Motor neuron (in vitro differentiated cells): ENCODE measurements at regions not wholly inside any gene's neighbourhood (a gene's known extent, or its start where the extent isn't known, plus 50 kb on each side); places are given as distances from the start of the nearest gene placed in this dataset.
A peak's percentile ranks its signal among the peaks of the same experiment; 100 is the strongest.
"Not testable (repeated sequence)": the region's sequence is repeated elsewhere in the genome, so short reads cannot be mapped to it uniquely, and the experiment has no call there.

Source experiments
- ATAC-seq, 8 experiments: fragments of 200-7000 bp; cut with Tn5 transposase; replicated peaks in 6 of 8; 2 replicates each; pipeline ENCODE4 v1.8.0; 2021; ENCODE audit warnings: mild to moderate bottlenecking in 8 of 8, moderate library complexity in 8 of 8
- H3K27ac ChIP-seq, 2 donors: fragments of 250-450 bp; sonication (Bioruptor Pico); 2 replicates each; pipeline ENCODE4 v1.9.0; 2021; ENCODE audit warnings: antibody characterized with exemption in 2 of 2, mild to moderate bottlenecking in 2 of 2, moderate library complexity in 1 of 2
- H3K4me1 ChIP-seq, 2 donors: fragments of 250-450 bp; sonication (Bioruptor Pico); replicated peaks in 1 of 2; 2 replicates each; pipeline ENCODE4 v1.6.1; 2021; ENCODE audit warnings: antibody characterized with exemption in 2 of 2, mild to moderate bottlenecking in 2 of 2, moderate library complexity in 1 of 2
- H3K4me3 ChIP-seq, 5 donors: fragments of 250-450 bp; sonication (Bioruptor Pico); 2 replicates each; pipeline ENCODE4 v1.9.0; 2021; ENCODE audit warnings: antibody characterized with exemption in 5 of 5, mild to moderate bottlenecking in 5 of 5, moderate library complexity in 4 of 5
- WGBS, 10 experiments: fragments of 450-650 bp; shearing (Covaris generic); methylation state at CpG; one replicate each; pipeline ENCODE4 v1.0.0; 2022; 5-methylcytosine and 5-hydroxymethylcytosine counted together
- in situ Hi-C, 9 experiments: fragments of 400-800 bp; cut with MboI; loops; one replicate each; pipeline ENCODE4 v1.15.0; 2021; ENCODE audit warnings: low sequenced_read_pairs in 9 of 9, low pct_unique_long_range_greater_than_20kb in 2 of 9; ENCODE audit not compliant: unreplicated experiment in 9 of 9

DNA sequence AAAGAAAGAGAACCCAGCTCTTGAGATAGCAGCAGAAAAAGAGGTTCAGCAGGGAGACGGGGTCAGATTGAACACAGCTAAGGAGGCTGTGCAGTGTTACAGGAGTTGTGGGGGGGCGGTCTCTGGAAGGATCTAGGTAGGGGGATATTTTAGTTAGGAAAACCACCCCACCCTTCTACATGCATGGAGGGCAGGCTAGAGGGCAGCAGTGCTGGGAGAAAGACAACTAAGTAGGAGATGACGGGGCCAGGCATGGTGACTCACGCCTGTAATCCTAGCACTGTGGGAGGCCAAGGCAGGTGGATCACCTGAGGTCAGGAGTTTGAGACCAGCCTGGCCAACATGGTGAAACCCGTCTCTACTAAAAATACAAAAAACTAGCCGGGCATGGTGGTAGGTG, 80.7 kb upstream of the KCNMA1 start:
- in situ Hi-C loops, H3K27ac ChIP-seq, H3K4me3 ChIP-seq, ATAC-seq: not testable (repeated sequence)
- H3K4me1 ChIP-seq, result peaks cover 42 to 43% of the 10 kb centered on the region in 2 donors
- 40 to 100% (median 75%) methylated on average over 1 to 3 of the region's 6 CpGs; no CpG with 5 or more reads in 3 of the 10 experiments for WGBS, 10 experiments

DNA sequence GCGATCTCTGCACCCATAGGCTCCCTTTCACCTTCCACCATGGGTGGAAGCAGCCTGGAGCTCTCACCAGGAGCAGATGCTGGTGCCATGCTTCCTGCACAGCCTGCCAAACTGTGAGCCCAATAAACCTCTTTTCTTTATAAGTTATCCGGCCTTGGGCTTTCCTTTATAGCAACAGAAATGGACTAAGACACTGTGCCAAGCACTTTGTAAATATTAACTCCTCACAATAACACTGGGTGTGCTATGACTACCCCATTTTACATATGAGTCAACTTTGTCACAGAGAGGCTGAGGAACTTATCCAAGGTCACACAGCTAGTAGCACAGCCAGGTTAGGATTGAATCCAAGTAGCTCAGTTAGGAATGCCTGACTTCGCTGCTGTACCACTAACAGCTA, 79.7 kb upstream of the KCNMA1 start:
- in situ Hi-C loops, result no loop called here
- 39 to 100% (median 94%) methylated on average over 1 to 3 of the region's 3 CpGs; no CpG with 5 or more reads in 3 of the 10 experiments for WGBS, 10 experiments
- H3K4me3 ChIP-seq, result no peak overlapping the region
- peak in 2 of 8 experiments; percentile 16 to 24 for ATAC-seq
- peak overlapping the region in 1 of 2 donors; percentile 68 for H3K27ac ChIP-seq
- peaks cover 33 to 35% of the 10 kb centered on the region in 2 donors for H3K4me1 ChIP-seq

DNA sequence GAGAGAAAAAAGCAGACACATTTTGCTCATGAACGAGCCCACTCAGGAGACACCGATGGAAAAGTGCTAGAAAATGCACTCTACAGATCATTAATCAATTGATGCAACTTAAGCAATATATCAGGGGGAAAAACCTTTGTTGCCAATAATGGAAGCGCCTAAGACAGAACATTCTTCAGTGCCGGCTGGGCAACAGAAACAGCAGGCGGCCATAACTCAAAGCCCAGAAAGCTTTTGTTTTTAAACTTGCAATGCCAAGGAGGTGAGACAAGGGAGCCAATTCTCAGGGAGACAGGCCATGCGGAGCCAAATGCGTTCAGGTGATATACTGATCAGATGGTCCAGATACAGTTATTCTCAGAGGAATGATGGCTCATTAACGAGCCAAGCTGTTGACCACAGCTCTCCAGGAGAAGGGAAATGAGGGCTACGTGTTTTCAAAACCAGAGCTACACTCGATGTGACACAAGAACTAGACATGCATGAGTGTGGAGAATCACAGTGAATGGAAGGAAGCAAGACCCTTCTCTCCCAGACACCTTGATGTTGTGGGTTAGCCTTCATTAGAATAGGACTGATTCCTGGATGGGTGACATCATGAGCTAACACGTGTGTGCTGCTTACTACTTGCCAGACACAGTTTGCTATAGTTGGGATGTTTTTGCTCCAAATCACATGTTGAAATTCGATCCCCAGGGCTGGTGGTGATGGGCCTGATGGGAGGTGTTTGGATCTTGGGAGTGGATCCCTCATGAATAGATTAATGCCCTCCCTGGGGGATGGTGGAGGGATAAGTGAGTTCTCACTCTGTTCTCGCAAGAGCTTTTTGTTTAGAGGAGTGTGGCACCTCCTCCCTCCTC, 79.1 kb upstream of the KCNMA1 start:
- in situ Hi-C loops, result no loop called here
- peak; percentile 67 to 86 (median 83) for ATAC-seq
- Histone ChIP-seq H3K27ac (peak overlapping the region; percentile 42 to 68), H3K4me3 (no peak overlapping the region), H3K4me1 (peaks cover 30 to 35% of the 10 kb centered on the region in 2 donors)
- WGBS, 10 experiments, result 0 to 90% (median 41%) methylated on average over 1 to 9 of the region's 13 CpGs; no CpG with 5 or more reads in 1 of the 10 experiments

- H3K4me1 ChIP-seq, result peaks cover 21 to 29% of the 10 kb centered on the region in 2 donors
- 60 to 88% methylated on average over 1 of the region's 1 CpG; no CpG with 5 or more reads in 8 of the 10 experiments for WGBS, 10 experiments
- in situ Hi-C loops, result no loop called here
- no peak for ATAC-seq
- no peak overlapping the region for H3K4me3 ChIP-seq
- H3K27ac ChIP-seq, result no peak overlapping the region
Measured at GRCh38 chr10:77715536-77715935, 77.9 kb upstream of the KCNMA1 start.

DNA sequence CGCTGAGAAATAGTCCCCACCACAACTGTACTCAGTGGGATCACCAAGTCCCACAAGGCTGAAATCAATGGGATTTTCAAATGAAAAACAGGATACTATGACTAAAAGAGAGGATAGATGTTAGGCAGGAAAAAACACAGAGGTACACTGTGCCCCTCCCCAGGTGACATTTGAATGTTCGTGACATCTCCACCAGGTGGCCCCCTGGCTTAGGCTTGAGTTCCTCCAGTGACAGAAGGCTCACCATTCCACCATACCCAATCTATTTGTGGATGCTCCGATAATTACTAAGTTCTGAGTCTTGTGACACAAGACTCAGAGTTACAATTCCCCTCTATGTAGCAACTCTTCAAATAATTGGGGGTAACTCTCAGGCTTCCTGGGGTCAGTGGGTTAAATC, 77.5 kb upstream of the KCNMA1 start:
- 73 to 100% (median 93%) methylated on average over 1 to 3 of the region's 3 CpGs; no CpG with 5 or more reads in 3 of the 10 experiments for WGBS, 10 experiments
- H3K27ac ChIP-seq, result no peak overlapping the region
- H3K4me3 ChIP-seq, result no peak overlapping the region
- peaks cover 21 to 29% of the 10 kb centered on the region in 2 donors for H3K4me1 ChIP-seq
- in situ Hi-C loops, result no loop called here
- ATAC-seq, result no peak

- H3K4me1 ChIP-seq, result peaks cover 21 to 27% of the 10 kb centered on the region in 2 donors
- H3K27ac ChIP-seq, result no peak overlapping the region
- in situ Hi-C loops, result no loop called here
- 0 to 100% (median 82%) methylated on average over 1 to 10 of the region's 14 CpGs; no CpG with 5 or more reads in 1 of the 10 experiments for WGBS, 10 experiments
- no peak overlapping the region for H3K4me3 ChIP-seq
- no peak for ATAC-seq
Measured at GRCh38 chr10:77713521-77714280, 76.1 kb upstream of the KCNMA1 start.

- in situ Hi-C loops, result no loop called here
- Histone ChIP-seq H3K27ac (no peak overlapping the region), H3K4me3 (no peak overlapping the region), H3K4me1 (peaks cover 14 to 17% of the 10 kb centered on the region in 2 donors)
- WGBS, 10 experiments, result 78 to 100% (median 100%) methylated on average over 1 of the region's 1 CpG; no CpG with 5 or more reads in 3 of the 10 experiments
- ATAC-seq, result no peak
Measured at GRCh38 chr10:77712207-77712606, 74.6 kb upstream of the KCNMA1 start.

- in situ Hi-C loops, result no loop called here
- no peak overlapping the region for H3K4me3 ChIP-seq
- H3K4me1 ChIP-seq, result peaks cover 8 to 11% of the 10 kb centered on the region in 2 donors
- no peak overlapping the region for H3K27ac ChIP-seq
- 0 to 100% (median 76%) methylated on average over 1 to 4 of the region's 9 CpGs; no CpG with 5 or more reads in 5 of the 10 experiments for WGBS, 10 experiments
- peak in 3 of 8 experiments; percentile 8 to 13 (median 10) for ATAC-seq
Measured at GRCh38 chr10:77711683-77712049, 74.1 kb upstream of the KCNMA1 start.

- peak overlapping the region in 3 of 5 donors; percentile 4 to 11 (median 8) for H3K4me3 ChIP-seq
- peaks cover 2 to 5% of the 10 kb centered on the region in 2 donors for H3K4me1 ChIP-seq
- peak; percentile 93 to 99 (median 96) for ATAC-seq
- WGBS, 10 experiments, result 19 to 100% (median 65%) methylated on average over 1 to 12 of the region's 51 CpGs; no CpG with 5 or more reads in 5 of the 10 experiments
- no peak overlapping the region for H3K27ac ChIP-seq
- in situ Hi-C loops, result no loop called here
Measured at GRCh38 chr10:77710759-77711682, 73.4 kb upstream of the KCNMA1 start.

DNA sequence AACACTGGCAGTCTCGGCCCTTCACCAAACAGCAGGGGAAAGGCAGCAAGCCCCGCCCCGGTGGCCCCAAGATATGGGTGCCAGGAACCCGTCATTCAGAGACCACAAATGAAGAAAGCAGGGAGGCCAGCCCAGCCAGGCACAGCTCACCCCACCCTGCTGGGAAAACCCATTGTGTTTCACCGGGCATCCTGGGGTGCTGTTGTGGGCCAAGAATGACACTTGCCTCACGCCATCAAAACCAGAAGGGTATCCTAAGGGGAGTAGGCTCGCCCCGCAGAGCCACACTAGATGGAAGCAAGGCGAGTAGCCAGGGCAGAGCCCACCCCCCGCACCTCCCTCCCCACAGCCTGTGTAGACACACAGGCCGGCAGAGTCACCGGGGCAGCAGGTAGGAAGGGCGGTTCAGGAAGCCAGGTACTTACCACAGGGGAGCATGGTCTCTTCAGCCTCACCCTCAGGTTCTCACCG, 72.5 kb upstream of the KCNMA1 start:
- H3K27ac ChIP-seq, result no peak overlapping the region
- no peak for ATAC-seq
- no peak overlapping the region for H3K4me3 ChIP-seq
- in situ Hi-C loops, result no loop called here
- 20 to 100% (median 85%) methylated on average over 1 to 8 of the region's 14 CpGs; no CpG with 5 or more reads in 4 of the 10 experiments for WGBS, 10 experiments
- H3K4me1 ChIP-seq, result peaks cover 0 to 3% of the 10 kb centered on the region in 2 donors

GRCh38 chr10:77707570-77707969, 70.0 kb upstream of the KCNMA1 start:
- 0 to 80% (median 52%) methylated on average over 1 of the region's 1 CpG for WGBS, 10 experiments
- Histone ChIP-seq H3K27ac (no peak overlapping the region), H3K4me3 (no peak overlapping the region), H3K4me1 (peaks cover 0 to 3% of the 10 kb centered on the region in 2 donors)
- no peak for ATAC-seq
- in situ Hi-C loops, result no loop called here

- ATAC-seq, result peak in 3 of 8 experiments; percentile 41 to 73 (median 45)
- in situ Hi-C loops, result no loop called here
- WGBS, 10 experiments, result 10 to 90% (median 79%) methylated on average over 1 to 3 of the region's 3 CpGs; no CpG with 5 or more reads in 1 of the 10 experiments
- Histone ChIP-seq H3K4me3 (no peak overlapping the region), H3K4me1 (peaks cover 0 to 4% of the 10 kb centered on the region in 2 donors), H3K27ac (no peak overlapping the region)
Measured at GRCh38 chr10:77702166-77702565, 64.6 kb upstream of the KCNMA1 start.
